GM19043 (cell line): ENCODE measurements at regions not wholly inside any gene's neighbourhood (a gene's known extent, or its start where the extent isn't known, plus 50 kb on each side); places are given as distances from the start of the nearest gene placed in this dataset.

Experiments used
- ATAC-seq: cut with Tn5 transposase; IDR thresholded peaks from one replicate; pipeline ENCODE4 v1.9.1; 2021; ENCODE audit warnings: low read depth; ENCODE audit not compliant: unreplicated experiment

DNA sequence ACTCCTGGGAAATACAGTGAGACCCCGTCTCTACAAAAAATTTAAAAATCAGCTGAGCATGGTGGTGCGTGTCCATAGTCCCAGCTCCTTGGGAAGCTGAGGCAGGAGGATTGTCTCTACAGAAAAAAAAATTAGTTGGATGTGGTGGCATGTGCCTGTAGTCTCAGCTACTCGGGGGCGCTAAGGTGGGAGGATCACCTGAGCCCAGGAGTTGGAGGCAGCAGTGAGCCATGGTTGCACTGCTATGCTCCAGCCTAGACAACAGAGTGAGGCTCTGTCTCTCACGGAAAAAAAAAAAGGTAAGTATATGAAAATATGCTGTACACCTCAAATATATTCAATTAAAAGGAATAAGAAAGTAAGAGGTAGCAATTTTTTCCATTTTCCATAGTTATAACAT, 92.5 kb upstream of the TGIF1 start:
- ATAC-seq: no peak

DNA sequence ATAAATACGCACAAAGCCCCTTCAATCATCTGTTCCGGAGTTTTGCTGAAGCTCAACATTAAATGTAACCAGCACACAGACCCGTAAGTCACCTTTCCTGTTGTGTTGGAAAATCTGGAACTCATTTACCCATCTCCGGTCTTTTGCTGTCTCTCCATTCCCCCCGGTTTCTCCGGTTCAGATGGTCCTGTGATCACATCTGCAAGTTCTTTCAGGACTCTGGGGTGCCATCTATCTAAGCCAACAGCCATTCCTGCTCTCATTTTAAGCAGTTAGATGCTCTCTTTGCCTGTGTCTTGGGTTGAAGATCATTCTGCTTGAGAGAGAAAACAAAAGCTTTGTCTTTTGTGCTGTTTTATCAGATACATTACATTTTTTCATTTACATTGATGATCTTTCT, 91.7 kb upstream of the TGIF1 start:
- ATAC-seq: no peak

DNA sequence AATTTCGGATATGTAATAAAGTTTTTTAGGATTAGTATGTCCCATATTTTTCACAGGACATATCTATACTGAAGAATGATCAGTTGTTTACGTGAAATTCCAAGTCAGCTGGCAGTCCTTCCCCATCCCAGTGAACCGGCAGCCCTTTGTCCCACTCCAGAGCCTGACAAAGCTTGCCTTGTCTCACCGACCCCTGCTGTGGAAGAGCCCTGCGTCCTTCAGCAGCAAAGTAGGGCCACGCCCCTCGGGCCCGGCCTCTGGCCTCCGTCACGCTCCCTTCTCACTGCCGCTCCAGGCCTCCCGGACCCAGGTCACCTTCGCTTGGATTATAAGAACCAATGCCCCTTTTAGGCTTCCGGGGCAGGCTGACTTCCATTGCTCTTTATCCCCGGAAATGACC, 89.8 kb upstream of the TGIF1 start:
- ATAC-seq: no peak

DNA sequence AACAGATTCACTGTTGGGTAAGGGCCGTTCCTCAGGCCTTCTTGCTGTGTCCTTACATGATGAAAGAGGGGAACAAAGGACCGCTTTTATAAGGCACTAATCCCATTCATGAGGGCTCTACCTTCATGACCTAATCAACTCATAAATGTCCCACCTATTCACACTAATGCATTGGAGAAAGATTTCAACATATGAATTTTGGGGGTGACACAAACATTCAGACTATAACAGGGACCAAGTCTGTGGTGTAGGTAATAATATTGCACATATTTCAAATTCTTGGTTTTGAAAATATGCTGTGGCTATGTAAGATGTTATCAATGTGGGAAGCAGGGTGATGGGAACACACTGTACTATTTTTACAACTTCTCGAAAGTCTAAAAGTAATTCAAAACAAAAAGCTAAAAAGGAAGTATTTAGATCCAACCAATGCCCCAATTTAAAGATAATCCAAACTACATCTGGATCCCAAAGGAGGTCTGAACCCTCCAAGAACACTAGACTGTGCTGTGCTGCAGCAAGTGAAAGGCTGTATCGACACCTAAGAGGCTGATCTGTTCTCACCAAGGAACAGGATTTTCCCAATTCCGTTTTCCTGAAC, 82.4 kb upstream of the TGIF1 start:
- ATAC-seq: no peak

DNA sequence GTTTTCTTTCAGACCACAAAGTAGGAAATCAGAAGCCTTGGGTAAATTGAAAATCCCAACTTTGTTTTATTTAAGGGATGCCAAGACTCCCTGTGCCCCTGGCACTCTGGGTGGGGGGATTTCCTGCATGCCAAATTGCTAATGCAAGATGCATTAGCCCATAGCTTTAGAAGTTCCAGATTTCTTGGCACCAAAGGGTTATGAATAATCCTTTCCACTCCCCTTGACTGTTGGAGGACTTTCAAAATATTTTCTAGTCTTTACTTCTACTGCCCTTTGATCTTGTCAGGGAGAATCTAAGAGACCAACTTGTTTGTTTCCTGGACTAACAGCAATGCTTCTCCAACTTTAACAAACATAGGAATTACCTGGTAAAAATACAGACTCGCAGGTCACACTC, 81.8 kb upstream of the TGIF1 start:
- no peak for ATAC-seq

DNA sequence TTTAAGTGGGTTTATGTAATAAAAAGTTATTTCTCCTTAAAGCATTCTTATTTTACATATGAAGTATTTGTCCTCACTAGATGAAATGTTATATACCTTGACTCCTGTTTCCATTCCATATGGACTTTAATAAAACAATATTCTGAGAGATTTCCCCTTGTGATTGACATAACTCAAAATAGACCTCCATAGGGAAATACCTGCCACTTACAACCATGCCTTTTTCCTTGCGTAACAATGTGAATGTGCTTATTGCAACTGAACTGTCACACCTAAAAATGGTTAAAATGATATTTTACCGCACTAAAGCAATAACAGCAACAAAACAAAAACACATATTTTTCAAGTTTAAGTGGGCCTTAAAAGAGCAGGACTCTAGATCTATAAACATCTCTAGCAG, 70.3 kb upstream of the TGIF1 start:
- no peak for ATAC-seq

DNA sequence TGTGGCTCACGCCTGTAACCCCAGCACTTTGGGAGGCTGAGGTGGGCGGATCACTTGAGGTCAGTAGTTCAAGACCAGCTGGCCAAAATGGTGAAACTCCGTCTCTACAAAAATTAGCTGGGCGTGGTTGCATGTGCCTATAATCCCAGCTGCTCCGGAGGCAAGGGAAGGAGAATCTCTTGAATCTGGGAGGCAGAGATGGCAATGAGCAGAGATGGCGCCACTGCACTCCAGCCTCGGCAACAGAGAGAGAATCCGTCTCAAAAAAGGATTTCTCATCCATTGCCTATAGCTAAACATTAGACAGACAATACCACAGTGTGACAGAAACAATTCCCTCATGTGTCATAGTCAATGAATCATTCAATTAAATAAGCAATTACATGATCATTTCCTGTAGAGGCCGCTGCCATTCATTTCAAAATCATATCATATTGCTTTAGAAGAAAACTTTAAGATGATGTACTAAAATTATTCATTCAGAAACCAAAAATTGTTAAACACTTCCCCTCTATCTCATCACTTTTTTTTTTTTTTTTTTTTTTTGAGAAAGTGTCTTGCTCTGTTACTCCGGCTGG, 69.5 kb upstream of the TGIF1 start:
- ATAC-seq: no peak

DNA sequence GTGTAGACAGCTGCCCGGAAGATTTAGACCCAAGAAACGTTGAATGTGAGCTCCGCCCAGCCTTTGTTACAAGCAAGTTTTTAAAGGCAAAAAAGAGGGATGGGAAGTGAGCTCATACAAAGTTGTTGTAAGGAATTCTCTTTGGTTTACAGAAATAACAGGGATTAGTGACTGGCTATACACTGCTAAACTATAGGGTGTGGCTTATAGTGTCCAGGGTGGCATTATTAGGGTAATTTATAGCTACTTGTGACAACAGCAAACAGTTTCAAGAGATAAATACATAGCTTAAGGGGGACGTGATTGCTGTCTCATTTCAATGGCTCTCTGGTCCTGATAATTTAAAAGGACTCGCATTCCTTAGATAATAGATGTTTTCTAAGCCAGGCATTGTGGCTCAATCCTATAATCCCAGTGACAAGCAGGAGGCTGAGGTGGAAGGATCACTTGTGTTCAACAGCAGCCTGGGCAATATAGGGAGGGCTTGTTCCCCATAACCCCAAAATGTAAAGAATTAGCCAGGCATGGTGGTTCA, 66.5 kb upstream of the TGIF1 start:
- no peak for ATAC-seq

DNA sequence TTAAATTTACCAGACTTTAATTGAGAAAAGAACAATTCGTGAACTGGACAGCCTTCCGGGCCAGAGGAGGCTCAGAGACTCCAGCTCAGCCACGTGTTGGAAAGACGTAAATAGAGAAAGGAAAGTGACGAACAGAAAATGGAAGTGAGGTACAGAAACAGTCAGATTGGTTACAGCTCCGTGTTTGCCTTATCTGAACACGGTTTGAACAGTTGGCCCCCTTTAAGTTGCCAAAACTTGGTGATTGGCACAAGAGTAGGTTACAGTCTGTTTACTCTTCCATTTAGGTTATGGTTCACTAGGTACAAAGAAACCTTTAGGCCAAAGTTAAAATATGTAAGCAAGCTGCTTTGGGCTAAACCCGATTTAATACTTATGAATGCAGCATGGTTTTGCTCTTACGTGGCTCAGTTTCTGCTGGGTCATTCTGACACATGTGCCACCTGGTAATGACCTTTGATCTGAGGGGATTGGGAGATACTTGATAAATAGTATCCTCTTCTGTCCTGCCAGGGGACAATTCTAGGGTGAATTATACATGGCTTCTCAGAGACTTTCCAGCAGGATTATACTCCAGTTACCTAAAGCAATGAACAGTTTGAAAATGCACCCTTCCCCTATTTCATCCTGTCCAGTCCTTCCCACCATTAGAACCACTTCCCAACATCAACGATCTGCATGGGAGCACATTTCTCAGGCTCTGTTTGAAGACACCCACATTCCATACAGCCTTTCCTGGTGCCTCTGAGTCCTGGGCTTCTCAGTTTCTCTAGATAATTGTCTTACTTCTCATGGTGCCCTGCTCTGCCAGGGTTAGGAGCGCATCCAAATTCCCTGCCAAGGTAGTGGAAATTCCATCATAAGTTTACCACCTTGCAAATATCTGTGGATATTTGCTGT, 65.1 kb upstream of the TGIF1 start:
- ATAC-seq: peak; percentile 63

DNA sequence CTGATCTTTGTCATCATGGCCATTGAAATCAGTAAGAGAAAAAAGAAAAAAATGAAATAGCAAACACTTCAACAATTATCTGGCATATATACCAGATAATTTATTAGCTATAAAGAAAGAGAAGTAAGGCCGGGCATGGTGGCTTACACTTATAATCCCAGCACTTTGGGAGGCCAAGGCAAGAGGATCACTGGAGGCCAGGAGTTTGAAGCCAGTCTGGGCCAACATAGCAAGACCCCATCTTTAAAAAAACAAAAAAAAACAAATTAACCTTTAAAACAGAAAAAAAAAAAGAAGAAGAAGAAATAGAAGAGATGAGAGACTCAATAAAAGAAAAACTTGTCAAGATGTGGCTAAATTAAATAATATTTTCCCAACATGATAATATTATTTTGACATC, 61.6 kb upstream of the TGIF1 start:
- no peak for ATAC-seq

DNA sequence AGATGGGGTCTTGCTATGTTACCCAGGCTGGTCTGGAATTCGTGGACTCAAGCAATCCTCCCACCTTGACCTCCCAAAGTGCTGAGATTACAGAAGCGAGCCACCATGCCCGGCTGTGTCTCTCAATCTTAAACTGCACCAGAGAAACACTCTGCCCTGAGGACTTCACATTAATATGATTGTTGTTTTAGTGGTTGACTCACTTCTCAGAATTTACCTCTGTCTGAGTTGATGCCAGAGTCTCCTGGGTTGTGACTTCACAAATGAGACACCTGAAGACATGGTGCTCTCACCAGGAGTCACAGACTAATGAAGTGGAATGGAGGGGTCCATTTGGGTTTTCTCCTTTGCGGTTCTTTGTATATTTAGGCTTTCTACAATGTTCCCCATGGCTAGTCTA, 61.0 kb upstream of the TGIF1 start:
- ATAC-seq: no peak

DNA sequence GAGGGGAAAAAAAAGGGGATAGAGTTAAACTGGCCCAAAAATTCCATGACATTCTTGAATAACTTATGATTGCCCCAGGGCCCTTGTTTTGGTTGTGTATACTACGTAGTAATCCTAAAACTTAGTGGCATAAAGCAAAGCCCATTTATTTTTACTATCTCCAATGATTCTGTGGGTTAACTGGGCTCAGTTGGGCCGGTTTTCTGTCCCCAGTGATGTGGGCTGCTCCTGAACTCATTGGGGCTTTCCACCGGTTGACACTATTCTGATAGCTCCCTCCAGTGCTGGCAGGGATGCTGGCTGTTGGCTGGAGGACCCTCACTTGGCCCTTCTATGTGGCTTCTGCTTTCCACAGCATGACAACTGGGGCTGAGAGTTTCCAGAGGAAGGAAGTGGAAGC, 60.0 kb upstream of the TGIF1 start:
- ATAC-seq: no peak

DNA sequence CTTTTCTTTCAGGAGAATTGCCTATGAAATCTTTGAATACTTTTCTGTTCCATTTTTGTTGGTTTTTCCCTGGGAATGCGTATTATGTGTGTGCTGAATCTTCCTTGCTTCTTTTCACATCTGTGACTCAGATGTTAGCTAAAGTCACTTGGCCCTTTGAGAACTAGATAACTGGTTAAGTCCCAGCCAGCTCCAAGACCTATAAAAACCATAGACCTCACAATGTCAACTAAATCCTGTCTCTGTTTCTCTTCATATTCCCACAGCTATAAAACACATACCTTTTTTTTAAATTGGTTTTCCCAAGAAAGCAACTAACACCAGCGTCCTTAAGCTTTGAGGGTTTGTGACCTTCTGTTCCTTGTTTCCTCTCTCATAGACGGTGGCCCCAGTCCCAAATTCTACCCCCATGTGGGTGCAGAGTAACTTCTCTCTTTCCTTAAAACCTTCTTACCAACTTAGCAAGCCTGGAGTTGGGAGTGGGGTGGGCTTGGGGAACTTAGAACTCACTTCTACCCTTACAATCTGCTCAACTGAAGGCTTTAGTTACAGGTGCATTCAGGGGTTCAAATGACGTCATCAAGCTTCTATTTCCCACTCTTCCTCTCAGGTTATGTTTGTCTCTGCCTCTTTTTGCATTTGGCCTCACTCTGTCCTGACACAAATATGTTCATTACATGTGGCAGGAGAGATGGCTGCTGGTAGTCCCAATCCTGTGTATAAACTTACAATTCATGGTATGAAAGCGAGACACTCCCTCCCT, 58.1 kb upstream of the TGIF1 start:
- no peak for ATAC-seq

DNA sequence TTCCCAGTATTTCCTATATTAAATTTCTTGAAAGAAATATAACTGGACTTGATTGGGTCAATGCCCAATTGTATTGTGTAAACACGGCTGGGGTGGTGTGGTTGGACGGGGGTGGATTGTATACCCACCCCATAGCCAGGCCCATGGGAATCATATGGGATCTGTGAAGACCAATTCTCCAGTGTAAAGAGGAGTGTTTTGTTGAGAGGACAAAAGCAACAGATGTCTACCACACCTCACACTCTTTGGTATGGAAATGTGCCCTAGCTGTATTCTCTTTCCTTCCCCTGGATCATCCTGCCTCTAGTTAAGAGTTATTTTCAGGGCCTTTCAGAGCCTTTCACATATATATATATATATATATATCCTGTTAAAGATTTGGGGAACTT, 57.5 kb upstream of the TGIF1 start:
- ATAC-seq: no peak

DNA sequence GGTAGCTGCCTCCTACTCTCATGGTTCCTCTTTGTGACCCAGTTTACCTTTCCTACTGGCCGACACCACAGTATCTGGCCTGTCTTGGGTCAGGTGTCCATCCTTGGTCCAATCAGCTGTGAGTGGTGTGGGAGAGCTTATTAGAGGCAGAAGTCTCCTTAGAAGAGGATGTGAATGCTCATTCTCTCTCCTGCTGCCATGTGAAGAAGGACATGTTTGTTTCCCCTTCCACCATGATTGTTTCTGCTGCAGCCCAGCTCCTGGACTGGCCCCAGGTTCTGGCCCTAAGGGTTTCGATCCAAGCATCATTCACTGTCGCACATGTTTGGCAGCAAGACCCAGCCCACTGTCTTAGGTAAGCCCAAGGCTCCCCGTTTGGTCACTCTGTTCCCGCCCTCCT, 55.3 kb upstream of the TGIF1 start:
- ATAC-seq: no peak

DNA sequence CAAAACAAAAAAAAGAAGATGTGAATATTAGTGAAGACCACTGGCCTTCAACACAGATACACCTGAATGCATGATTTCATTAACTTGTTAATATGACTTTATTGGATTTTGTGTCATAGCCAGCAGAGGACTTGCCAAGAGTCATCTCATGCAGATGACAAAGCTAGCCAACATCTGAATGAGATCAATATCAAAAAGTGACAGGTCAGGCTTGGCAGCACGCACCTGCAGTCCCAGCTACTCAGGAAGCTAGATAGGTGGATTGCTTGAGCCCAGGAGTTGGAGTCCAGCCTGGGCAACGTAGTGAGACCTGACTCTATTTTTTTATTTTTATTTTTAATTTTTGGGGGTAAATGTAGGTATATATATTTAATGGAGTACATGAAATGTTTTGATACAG, 54.5 kb upstream of the TGIF1 start:
- no peak for ATAC-seq

DNA sequence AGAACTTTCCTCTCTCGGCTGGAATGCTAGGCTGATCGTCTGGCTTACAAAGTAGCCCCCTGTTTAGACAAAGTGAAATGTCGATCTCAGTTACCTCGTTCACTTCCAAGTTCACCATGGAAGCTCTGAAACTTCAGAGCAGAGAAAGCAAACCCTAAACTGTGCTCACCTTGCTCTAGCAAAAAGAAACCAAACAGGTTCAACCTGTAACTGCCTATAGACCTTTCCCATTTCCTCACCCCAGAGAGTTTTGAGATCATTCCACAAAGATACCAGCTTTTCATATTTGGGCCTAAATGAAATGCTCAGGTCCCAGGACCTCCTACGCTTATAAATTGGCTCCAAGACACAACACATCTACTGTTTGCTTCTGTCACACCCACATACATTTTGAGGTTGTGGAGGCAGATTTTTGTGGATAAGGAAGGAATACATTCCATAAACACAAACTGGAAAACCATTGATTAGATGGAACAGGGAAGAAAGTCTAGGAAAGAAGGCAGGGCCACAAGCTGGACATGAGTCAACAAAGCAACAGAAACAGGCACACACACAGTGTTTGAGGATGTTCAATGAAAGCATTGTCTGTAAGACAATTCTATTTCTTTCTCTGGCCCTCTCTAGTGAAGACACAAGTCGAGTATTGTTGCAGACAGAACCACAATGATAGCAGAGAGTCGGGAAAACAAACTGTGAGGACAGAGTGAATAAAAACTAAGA, 52.8 kb upstream of the TGIF1 start:
- no peak for ATAC-seq

DNA sequence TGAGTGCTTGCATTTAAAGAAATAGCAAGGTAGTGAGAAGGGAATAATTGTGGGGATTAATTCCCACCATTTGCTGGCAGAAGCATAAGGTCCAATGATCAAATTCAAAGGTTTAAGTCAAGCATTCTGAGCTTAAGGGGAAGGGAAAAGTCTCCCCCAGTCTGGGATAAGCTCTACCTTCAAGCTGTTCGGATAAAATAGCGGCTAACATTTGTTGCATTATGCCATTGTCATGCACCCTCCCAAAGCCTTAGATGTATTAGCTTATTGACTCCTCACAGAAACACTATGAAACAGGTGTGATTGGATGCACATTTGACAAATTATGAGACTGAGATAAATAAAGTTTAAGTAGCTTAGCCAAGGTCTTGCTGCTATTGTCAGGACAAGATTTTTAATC, 52.2 kb upstream of the TGIF1 start:
- ATAC-seq: no peak
